SK-N-MC (cell line): ENCODE measurements at regions not wholly inside any gene's neighbourhood (a gene's known extent, or its start where the extent isn't known, plus 50 kb on each side); places are given as distances from the start of the nearest gene placed in this dataset.

Experiments
- EZH2 ChIP-seq: fragments of 200-600 bp; sonication (generic); IDR thresholded peaks from one replicate; pipeline ENCODE4 v1.6.1; 2017; ENCODE audit warnings: antibody characterized with exemption
- POLR2AphosphoS5 ChIP-seq: IDR thresholded peaks from 2 replicates; pipeline ENCODE4 v1.6.1; 2012; ENCODE audit warnings: mild to moderate bottlenecking, low read depth, low read length, borderline replicate concordance

GRCh38 chr2:46842876-46843275 is 72.7 kb downstream of the MCFD2 start:
- TF ChIP-seq POLR2AphosphoS5 (no peak), EZH2 (no peak)
